CD4-positive, alpha-beta T cell treated with Interleukin-6 for 4 hours (primary cell): ENCODE measurements at regions not wholly inside any gene's neighbourhood (a gene's known extent, or its start where the extent isn't known, plus 50 kb on each side); places are given as distances from the start of the nearest gene placed in this dataset.
"Not testable (repeated sequence)": the region's sequence is repeated elsewhere in the genome, so short reads cannot be mapped to it uniquely, and the experiment has no call there.

ENCODE experiments used
- DNase-seq: peaks from one replicate; pipeline ENCODE4 v3.0.0-alpha.2; 2020; ENCODE audit warnings: mixed read lengths

DNA sequence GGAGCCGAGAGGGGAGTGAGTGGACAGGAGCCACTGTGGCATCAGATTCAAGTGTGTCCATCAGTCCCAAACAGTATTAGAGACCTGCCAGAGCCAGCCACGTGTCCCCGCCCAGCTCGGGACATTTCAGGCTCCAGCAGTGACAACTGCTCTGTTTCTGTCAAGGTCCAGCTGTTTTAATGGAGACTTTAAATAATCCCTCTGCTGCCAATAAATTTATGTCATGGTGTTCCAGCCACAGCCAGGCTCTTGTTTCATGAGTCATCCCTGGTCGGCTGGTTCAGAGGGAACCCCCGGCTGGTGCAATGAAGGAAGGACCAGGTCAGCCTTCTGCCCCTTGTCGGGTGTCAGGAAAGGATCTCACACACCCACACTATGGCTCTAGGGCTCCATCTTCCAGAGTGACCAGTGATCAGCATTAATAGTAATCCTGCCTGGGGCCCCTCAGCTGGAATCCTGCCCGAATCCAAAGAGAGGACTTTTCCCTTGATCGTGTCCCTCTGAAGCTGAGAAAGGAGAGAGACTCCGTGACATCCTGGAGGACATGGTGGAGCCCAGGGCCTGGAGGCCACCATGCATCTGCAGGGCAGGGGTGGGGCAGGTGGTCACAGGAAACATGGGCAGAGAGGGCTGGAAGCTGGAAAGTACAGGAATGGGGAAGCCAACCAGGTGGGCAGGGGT is 197.3 kb downstream of the MATN1 start:
- no peak for DNase-seq

GRCh38 chr1:30525631-30525970 is 197.8 kb downstream of the MATN1 start:
- no peak for DNase-seq

GRCh38 chr1:30524840-30525617 is 198.4 kb downstream of the MATN1 start:
- DNase-seq, result no peak

GRCh38 chr1:30524025-30524555 is 199.3 kb downstream of the MATN1 start:
- not testable (repeated sequence) for DNase-seq

DNA sequence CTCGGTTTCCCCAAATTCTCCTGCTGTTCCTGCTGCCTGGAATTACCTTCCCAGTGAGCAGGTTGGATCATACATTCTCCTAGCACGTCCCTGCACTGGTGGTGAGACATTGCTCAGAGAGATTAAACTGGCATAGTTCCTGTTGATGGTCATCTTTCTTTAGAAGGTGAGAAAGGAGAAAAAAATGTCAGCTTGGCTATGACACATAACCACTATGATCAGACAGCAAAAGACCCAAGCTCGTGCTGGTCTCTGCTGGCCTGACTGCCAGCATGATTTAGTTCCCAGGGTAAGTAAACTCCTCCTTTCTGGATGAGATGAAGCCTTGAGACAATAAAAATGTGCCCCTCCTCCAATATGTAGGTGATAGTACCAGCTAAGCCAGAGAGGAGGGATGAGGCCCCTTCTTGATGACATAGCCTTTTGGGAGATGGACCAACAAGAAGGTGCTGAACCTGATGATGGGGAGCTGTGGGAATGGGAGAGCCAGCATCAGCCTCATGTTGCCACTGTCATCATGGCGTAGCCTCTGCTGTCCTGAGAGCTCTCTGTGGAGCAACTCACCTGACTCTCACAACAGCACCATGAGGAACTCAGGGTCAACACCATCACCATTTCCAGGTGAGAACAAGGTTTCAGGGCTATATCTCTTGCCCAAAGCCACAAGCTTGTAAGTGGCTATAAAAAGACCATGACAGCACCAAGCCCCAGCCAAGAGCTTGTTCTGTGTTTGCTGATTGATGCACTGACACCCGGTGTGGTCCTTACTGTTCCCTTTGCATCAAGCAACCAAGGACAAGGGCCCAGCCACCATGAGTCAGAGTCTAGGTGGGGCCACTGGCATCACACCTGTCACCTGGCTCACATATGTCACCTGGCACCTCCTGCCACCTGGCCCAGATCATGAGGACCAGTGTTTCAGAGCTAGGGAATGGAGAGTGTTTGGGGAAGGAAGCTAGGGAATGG is 200.0 kb downstream of the MATN1 start:
- no peak for DNase-seq

DNA sequence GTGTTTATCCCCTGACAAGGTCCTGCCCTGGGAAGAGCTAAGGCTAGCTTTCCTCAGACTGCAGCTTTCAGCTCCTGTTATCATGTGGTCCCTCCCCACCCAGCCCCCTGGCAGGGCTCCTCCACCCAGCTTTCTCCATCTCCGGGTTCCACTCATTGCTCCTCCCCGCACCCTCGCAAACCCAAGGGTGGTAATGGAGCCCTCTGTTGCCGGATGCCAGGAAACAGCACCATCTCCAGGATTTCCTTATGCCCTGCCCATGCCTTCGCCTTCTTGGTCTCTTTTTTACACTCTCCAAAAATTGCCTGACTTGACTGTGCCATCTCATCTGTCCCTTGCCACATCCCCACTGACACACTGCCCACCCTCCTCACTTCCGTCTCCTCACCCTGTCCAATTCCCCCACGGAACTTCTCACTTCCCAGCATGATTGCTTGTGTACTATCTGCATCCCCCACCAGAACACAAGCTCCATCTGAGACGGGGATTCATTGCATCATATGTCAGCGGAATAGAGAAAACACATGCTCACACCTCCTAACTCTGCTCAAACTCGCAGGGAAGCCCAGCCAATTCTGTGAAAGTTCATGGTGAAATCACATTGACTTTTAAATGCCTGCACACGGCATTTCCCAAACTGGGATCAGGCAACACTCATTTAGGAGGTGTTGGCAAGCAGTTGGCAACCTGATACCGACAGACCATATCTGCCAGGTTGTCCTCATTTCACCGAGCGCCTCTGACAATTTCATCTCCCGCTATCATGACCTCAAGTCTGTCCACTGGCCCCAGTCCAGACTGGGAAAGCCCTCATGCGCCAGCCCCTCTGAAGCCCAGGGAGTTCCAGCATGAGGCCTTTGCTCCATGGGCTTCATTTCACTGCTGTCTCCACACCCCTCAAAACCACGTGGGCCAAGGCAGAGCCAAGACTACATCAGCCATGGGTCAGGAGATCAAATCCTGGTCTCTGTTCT is 201.1 kb downstream of the MATN1 start:
- DNase-seq, result no peak

DNA sequence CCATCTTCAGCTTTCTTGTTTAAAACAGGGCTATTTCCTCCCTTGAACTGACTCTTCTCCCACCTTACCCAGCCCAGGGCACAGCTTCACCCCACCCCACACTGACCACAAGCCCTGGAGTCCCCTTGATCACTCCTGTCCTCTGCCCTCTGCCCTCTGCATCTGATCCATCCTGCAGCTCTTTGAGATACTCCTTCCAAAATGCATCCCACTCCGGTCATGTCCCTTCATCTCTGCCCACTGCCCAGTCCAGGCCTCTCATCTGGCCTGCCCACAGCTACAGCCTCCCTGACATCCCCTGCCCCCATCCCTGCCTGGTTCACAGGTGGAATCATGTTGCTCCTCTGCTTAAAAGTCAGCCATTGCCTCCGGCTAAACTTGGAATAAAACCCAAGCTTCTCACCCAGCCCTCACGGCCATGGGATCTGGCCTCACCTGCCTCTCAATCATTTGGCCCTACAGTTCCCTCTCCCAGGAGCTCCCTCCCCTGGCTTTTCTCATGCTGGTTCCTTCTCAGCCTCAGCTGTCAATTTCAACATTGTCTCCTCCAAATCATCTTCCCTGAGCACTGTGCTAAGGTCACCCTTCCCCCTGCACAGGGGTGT is 202.0 kb downstream of the MATN1 start:
- no peak for DNase-seq

GRCh38 chr1:30520476-30520875 is 202.9 kb downstream of the MATN1 start:
- no peak for DNase-seq

GRCh38 chr1:30519201-30519763 is 204.1 kb downstream of the MATN1 start:
- DNase-seq, result no peak

DNA sequence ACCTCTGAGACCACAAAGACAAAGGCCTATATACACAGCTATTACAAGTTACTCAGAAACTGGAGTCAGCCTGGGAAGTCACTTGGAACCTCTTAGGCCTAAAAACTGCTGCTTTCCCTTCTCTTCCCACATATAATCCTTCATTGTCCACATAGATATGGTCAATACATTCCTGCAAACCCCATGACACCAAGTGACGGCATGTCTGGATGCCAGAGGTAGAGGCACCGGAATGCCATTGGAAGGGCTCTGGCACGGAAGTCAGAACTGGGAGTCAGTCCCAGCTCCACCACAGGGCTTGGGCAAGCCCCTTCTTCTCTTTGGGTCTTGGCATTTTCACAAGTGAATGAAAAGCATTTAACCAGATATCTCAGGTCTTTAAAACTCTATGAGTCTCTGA is 204.7 kb downstream of the MATN1 start:
- DNase-seq, result no peak

GRCh38 chr1:30518186-30518585 is 205.2 kb downstream of the MATN1 start:
- no peak for DNase-seq

GRCh38 chr1:30517666-30518065 is 205.7 kb downstream of the MATN1 start:
- DNase-seq, result not testable (repeated sequence)

DNA sequence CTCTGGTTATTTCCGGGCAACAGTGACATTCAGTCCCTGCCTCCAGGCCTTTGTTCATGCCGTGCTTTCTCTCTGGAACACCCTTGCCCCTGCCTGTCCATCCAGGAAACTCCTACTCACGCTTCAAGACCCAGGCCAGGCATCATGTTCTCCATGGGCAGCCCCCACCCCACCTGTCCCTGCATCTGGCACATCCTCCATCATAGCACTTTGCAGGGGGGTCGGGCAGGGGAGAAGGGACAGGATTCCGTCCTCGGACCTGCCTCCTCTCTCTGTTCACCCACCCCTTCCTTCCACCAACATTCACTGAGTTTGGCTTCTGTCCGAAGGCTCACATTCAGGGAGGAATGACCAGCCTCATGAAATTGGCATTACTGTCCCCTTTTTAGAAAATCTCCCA is 206.1 kb downstream of the MATN1 start:
- DNase-seq, result not testable (repeated sequence)

DNA sequence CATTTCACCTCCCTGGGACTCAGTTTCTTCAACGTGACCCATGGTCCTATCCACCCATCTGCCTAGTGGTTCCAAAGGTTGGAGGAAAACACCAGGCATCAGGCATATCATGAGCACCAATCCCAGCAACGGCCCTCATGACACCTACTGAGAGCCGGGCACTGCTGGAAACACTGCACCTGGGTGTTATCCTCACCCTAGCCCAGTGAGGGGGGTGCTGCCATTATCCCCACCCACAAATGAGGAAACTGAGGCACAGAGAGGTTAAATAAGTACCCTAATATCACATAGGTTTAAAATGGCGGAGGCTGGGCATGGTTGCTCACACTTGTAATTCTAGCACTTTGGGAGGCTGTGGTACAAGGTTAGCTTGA is 206.9 kb downstream of the MATN1 start:
- no peak for DNase-seq

DNA sequence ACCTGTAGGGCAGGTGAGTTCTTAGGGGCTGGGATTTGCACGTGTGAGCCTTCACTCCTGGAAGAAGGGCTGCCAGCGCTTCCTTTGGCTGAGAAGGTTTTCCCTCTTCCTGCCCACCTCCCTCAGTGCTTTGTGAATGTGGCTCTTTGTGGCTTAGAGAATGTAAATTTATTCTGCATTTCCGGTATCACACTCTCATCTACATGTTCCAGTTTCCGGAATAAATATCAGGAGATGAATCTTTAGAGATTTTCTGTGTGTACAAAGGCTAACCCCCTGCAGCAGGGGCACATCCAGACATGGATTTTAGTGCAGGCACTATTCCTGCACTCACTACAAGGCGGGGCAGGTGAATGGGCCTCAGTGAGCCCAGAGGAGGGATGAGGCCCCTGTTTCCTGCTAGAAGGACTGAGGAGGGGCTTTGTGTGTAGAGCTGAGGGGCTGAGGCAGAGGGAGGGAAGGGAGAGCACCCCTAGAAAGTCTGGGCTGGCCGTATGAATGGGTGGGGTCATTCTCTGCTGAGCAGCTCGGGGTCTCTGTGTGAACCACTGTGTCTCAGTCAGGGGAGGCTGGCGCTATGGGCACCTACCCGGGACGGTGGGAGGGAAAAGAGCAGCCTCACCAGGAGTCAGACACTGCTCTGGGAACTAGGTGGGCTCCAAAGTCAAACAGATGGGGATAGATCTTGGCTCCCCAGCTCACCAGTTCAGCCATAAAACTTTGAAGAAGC is 207.5 kb downstream of the MATN1 start:
- DNase-seq, result no peak

GRCh38 chr1:30514945-30515344 is 208.4 kb downstream of the MATN1 start:
- no peak for DNase-seq

DNA sequence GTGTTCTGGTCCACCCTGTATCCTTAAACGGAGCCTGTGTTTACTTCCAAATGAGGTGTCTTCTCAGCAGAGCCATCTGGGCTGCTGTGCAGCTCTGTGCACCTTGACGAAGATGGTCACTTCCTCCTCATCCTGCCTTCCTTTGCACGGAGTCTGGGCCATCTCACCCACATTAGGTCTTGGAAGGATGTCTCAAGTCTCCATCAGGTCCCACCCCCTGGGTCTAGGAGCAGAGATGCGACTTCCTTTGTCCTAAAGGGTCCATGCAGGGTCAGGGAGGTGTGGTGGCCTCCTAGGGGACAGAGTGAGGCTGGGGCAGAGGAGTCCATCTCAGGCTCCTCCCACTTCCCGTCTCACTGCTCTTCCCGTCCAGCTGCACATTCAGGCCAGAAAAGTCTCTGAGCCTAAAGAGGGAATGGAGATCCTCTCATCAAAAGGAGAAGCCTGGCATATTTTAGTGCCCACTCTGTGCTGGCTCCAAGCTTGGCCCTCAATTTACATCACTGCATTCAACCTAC is 209.2 kb downstream of the MATN1 start:
- DNase-seq, result no peak

DNA sequence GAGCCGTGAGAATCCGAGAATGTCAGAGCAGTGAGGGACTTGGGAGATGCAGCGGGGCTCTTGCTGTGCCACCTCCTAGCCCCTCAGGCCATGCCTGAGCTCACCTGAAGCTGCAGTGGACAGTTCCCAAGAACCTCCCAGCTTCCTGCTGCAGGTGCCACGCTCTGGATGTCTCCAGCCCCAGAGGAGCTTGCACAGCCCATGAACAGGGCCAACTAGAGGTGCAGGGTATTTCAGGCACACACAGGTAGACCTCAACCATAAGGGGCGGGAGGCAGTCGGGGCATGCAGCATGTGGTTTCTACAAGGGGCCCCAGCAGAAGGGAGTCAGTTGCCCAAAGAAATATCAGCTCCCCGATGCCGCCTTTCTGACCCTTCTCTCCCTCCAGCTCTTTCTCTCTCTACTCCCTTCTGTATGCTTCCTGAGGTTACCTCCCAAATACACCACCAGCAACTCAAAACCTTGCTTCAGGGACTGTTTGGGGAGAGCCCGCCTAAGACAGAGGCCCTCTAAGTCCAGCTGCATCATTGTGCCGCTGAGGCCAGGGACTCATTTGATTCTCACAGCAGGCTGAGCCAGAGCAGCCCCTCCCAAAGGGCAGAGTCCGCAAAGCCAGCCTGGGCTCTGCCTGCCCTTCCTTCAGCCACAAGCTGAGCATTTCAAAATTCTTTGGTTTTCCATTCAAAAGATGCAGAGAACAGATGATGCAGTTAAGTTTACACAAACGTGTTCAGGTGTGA is 209.8 kb downstream of the MATN1 start:
- no peak for DNase-seq

GRCh38 chr1:30512914-30513265 is 210.5 kb downstream of the MATN1 start:
- no peak for DNase-seq
